SK-N-SH (cell line): ENCODE measurements at regions not wholly inside any gene's neighbourhood (a gene's known extent, or its start where the extent isn't known, plus 50 kb on each side); places are given as distances from the start of the nearest gene placed in this dataset.

ENCODE experiments used
- CTCF ChIA-PET: fragments of 300-600, 350-600 bp; formaldehyde crosslinking; extraction: SDS; loops from one replicate; lab custom pipeline; 2021; lab: Yijun Ruan, JAX
- POLR2A ChIA-PET: fragments of 350-600 bp; sonication (Branson Sonifier 250); formaldehyde crosslinking; extraction: SDS; loops from one replicate; lab custom pipeline; 2020; ENCODE audit warnings: antibody characterized with exemption, inconsistent platforms; lab: Yijun Ruan, JAX
- DNase-seq: peaks from one replicate; pipeline ENCODE4 v3.0.0; 2012
- H2AFZ ChIP-seq: fragments of 200-600 bp; sonication (generic); 2 replicates; pipeline ENCODE4 v1.8.1; 2016; ENCODE audit warnings: antibody characterized with exemption, mild to moderate bottlenecking, low read depth
- H3F3A ChIP-seq: fragments of 200-600 bp; sonication (generic); replicated peaks from 2 replicates; pipeline ENCODE3; 2016; ENCODE audit warnings: antibody characterized with exemption, mild to moderate bottlenecking; ENCODE audit not compliant: insufficient read depth
- H3K27ac ChIP-seq, 2 experiments: fragments of 200-500 bp in 1 of 2; fragments of 200-600 bp in 1 of 2; sonication (Bioruptor generic) in 1 of 2; sonication (generic), shearing (Covaris generic) in 1 of 2; 2 replicates each; pipeline versions ENCODE4 v1.5.1 to v1.6.1; 2014 to 2016; ENCODE audit warnings: low read depth in 2 of 2, inconsistent platforms in 1 of 2, low read length in 1 of 2, mild to moderate bottlenecking in 1 of 2, mixed read lengths in 1 of 2
- H3K27me3 ChIP-seq: fragments of 200-600 bp; sonication (generic), shearing (Covaris generic); 2 replicates; pipeline ENCODE4 v1.6.1; 2016; ENCODE audit warnings: mixed run types; ENCODE audit not compliant: insufficient read depth
- H3K36me3 ChIP-seq, 2 experiments: fragments of 200-500 bp in 1 of 2; fragments of 200-600 bp in 1 of 2; sonication (Bioruptor generic) in 1 of 2; sonication (generic) in 1 of 2; replicated peaks in 1 of 2; 2 replicates each; pipeline versions ENCODE3 to v1.5.1; 2014 to 2016; ENCODE audit warnings: low read length in 1 of 2, mild to moderate bottlenecking in 1 of 2; ENCODE audit not compliant: insufficient read depth in 2 of 2, control insufficient read depth in 1 of 2
- H3K4me1 ChIP-seq, 2 experiments: fragments of 200-500 bp in 1 of 2; fragments of 200-600 bp in 1 of 2; sonication (Bioruptor generic) in 1 of 2; sonication (generic), shearing (Covaris generic) in 1 of 2; 2 replicates each; pipeline versions ENCODE4 v1.5.1 to v1.6.1; 2014 to 2016; ENCODE audit warnings: low read depth in 1 of 2, low read length in 1 of 2, mixed run types in 1 of 2; ENCODE audit not compliant: insufficient read depth in 2 of 2, control insufficient read depth in 1 of 2
- H3K4me2 ChIP-seq: fragments of 200-600 bp; sonication (generic), shearing (Covaris generic); 2 replicates; pipeline ENCODE4 v1.6.1; 2017; ENCODE audit warnings: mixed run types
- H3K4me3 ChIP-seq, 2 experiments: fragments of 200-500 bp in 1 of 2; fragments of 200-600 bp in 1 of 2; sonication (Bioruptor generic) in 1 of 2; sonication (generic), shearing (Covaris generic) in 1 of 2; 2 replicates each; pipeline versions ENCODE4 v1.5.1 to v1.8.1; 2014 to 2016; ENCODE audit warnings: low read depth in 2 of 2, inconsistent platforms in 1 of 2, low read length in 1 of 2, mild to moderate bottlenecking in 1 of 2, mixed read lengths in 1 of 2, moderate library complexity in 1 of 2
- H3K79me2 ChIP-seq: fragments of 200-600 bp; sonication (generic); 2 replicates; pipeline ENCODE4 v1.8.1; 2017; ENCODE audit warnings: mild to moderate bottlenecking; ENCODE audit not compliant: insufficient read depth
- H3K9ac ChIP-seq: fragments of 200-600 bp; sonication (generic); 2 replicates; pipeline ENCODE4 v1.6.1; 2017; ENCODE audit warnings: mixed run types
- H3K9me2 ChIP-seq: fragments of 200-600 bp; sonication (generic); 2 replicates; pipeline ENCODE4 v1.6.1; 2017; ENCODE audit warnings: mixed run types
- H3K9me3 ChIP-seq: fragments of 200-600 bp; sonication (generic); 2 replicates; pipeline ENCODE4 v1.6.1; 2017; ENCODE audit warnings: mixed run types, mild to moderate bottlenecking, moderate library complexity
- H4K20me1 ChIP-seq: fragments of 200-600 bp; sonication (generic); 2 replicates; pipeline ENCODE4 v1.6.1; 2017; ENCODE audit warnings: mild to moderate bottlenecking, mixed run types; ENCODE audit not compliant: insufficient read depth
- CTCF ChIP-seq: fragments of 200-600 bp; sonication (generic); IDR thresholded peaks from 2 replicates; pipeline ENCODE4 v1.6.1; 2017; ENCODE audit warnings: antibody characterized with exemption, mild to moderate bottlenecking, moderate library complexity
- EP300 ChIP-seq, 2 experiments: IDR thresholded peaks; 2 replicates each; pipeline versions ENCODE4 v1.4.0 to v1.6.1; 2012; ENCODE audit warnings: borderline replicate concordance in 1 of 2, low read depth in 1 of 2, low read length in 1 of 2
- EZH2phosphoT487 ChIP-seq: fragments of 200-600 bp; sonication (generic); IDR thresholded peaks from 2 replicates; pipeline ENCODE4 v1.6.1; 2017; ENCODE audit warnings: low read depth, mixed run types, mild to moderate bottlenecking, antibody characterized with exemption, moderate library complexity, borderline replicate concordance
- FOSL2 ChIP-seq: IDR thresholded peaks from 2 replicates; pipeline ENCODE4 v1.4.0; 2012; ENCODE audit warnings: low read depth, mild to moderate bottlenecking, moderate library complexity, borderline replicate concordance
- FOXJ3 ChIP-seq: sonication (generic); formaldehyde crosslinking; IDR thresholded peaks from 2 replicates; pipeline ENCODE4 v1.5.1; 2020; ENCODE audit warnings: mild to moderate bottlenecking, missing genetic modification reagents
- FOXM1 ChIP-seq: IDR thresholded peaks from 2 replicates; pipeline ENCODE4 v1.4.0; 2012; ENCODE audit warnings: low read depth, mild to moderate bottlenecking
- GATA2 ChIP-seq: sonication (generic); formaldehyde crosslinking; IDR thresholded peaks from 2 replicates; pipeline ENCODE4 v1.5.0; 2020; ENCODE audit warnings: mild to moderate bottlenecking, missing genetic modification reagents
- MXI1 ChIP-seq: IDR thresholded peaks from 2 replicates; pipeline ENCODE4 v1.6.1; 2012; ENCODE audit warnings: mild to moderate bottlenecking, low read depth, low read length, improper control_type of control experiment
- NFIC ChIP-seq: IDR thresholded peaks from 2 replicates; pipeline ENCODE4 v1.4.0; 2012; ENCODE audit warnings: borderline replicate concordance
- NRF1 ChIP-seq: IDR thresholded peaks from 2 replicates; pipeline ENCODE4 v1.6.1; 2012; ENCODE audit warnings: low read depth, mild to moderate bottlenecking, low read length
- POLR2AphosphoS5 ChIP-seq: IDR thresholded peaks from 2 replicates; pipeline ENCODE4 v1.6.1; 2012; ENCODE audit warnings: low read depth, low read length
- RCOR1 ChIP-seq: fragments of 150-350 bp; IDR thresholded peaks from 2 replicates; pipeline ENCODE4 v1.6.1; 2017; ENCODE audit warnings: antibody characterized with exemption, low read length
- SMC3 ChIP-seq: IDR thresholded peaks from 2 replicates; pipeline ENCODE4 v1.6.1; 2012; ENCODE audit warnings: low read depth, low read length, improper control_type of control experiment
- TAF1 ChIP-seq: IDR thresholded peaks from 2 replicates; pipeline ENCODE4 v1.6.1; 2012; ENCODE audit warnings: low read depth, mild to moderate bottlenecking, low read length, moderate library complexity, borderline replicate concordance
- TEAD4 ChIP-seq: IDR thresholded peaks from 2 replicates; pipeline ENCODE4 v1.4.0; 2012; ENCODE audit warnings: mild to moderate bottlenecking, borderline replicate concordance; ENCODE audit not compliant: insufficient read depth
- USF2 ChIP-seq: fragments of 150-350 bp; IDR thresholded peaks from 2 replicates; pipeline ENCODE4 v1.6.1; 2017; ENCODE audit warnings: antibody characterized with exemption, low read length, low read depth, borderline replicate concordance
- WGBS: methylation state at CpG from one replicate; pipeline ENCODE4 v1.1.6; 2017; ENCODE audit warnings: low lambda C conversion rate; 5-methylcytosine and 5-hydroxymethylcytosine counted together
- TF ChIP-seq, protein P1 (sequence below): IDR thresholded peaks from 2 replicates; pipeline ENCODE4 v1.4.0; 2012; ENCODE audit warnings: low read depth, borderline replicate concordance
- TF ChIP-seq, protein P2 (sequence below): IDR thresholded peaks from 2 replicates; pipeline ENCODE4 v1.4.0; 2012; ENCODE audit warnings: low read depth, borderline replicate concordance

GRCh38 chr12:91603060-91603459 is 420.4 kb upstream of the DCN start (continued):
- TF ChIP-seq FOSL2 (no peak), RCOR1 (no peak), CTCF (no peak), NRF1 (no peak), NFIC (no peak), FOXJ3 (CRISPR knock-in tag) (no peak), GATA2 (CRISPR knock-in tag) (no peak), FOXM1 (no peak)

DNA sequence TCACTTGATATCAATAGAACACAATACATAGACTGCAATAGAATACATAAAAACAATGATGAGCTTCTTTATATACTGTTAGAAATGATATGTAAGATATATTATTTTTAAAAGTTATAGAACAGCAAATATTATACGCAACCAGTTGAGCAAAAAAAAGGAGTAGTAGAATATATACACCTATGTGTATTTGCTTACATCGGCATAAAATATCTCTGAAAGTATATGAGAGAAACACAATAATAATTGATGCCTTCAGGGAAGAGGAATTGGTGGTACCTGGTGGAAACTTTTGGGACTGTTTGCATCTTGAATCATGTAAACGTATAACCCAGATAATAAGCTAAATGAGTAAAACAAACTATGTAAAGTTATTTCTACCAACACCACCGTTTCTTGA is 418.4 kb upstream of the DCN start:
- Histone ChIP-seq H3K79me2 (no peaks in the 10 kb centered on the region), H3K4me2 (no peak overlapping the region), H2AFZ (no peak overlapping the region), H3K27ac (no peak overlapping the region), H3K36me3 (no peaks in the 10 kb centered on the region), H3F3A (no peaks in the 10 kb centered on the region)
- 44% methylated on average over 4 of the region's 4 CpGs for WGBS
- no peak for DNase-seq
- no peak for TF ChIP-seq EP300 (IDR thresholded peaks at IDR 0.05; ENCODE audit: borderline replicate concordance in 1 of 2, low read depth in 1 of 2, low read length in 1 of 2)
- TF ChIP-seq, protein P1, sequence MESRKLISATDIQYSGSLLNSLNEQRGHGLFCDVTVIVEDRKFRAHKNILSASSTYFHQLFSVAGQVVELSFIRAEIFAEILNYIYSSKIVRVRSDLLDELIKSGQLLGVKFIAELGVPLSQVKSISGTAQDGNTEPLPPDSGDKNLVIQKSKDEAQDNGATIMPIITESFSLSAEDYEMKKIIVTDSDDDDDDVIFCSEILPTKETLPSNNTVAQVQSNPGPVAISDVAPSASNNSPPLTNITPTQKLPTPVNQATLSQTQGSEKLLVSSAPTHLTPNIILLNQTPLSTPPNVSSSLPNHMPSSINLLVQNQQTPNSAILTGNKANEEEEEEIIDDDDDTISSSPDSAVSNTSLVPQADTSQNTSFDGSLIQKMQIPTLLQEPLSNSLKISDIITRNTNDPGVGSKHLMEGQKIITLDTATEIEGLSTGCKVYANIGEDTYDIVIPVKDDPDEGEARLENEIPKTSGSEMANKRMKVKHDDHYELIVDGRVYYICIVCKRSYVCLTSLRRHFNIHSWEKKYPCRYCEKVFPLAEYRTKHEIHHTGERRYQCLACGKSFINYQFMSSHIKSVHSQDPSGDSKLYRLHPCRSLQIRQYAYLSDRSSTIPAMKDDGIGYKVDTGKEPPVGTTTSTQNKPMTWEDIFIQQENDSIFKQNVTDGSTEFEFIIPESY, result no peak
- TF ChIP-seq TEAD4, result no peak
- TF ChIP-seq, protein P2, sequence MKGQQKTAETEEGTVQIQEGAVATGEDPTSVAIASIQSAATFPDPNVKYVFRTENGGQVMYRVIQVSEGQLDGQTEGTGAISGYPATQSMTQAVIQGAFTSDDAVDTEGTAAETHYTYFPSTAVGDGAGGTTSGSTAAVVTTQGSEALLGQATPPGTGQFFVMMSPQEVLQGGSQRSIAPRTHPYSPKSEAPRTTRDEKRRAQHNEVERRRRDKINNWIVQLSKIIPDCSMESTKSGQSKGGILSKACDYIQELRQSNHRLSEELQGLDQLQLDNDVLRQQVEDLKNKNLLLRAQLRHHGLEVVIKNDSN, result no peak
- TF ChIP-seq EZH2phosphoT487, result no peak
- TF ChIP-seq MXI1, result no peak
- TF ChIP-seq NFIC, result no peak
- TF ChIP-seq RCOR1, result no peak
- no peak for TF ChIP-seq TAF1
- no peak for TF ChIP-seq USF2
- no peak for TF ChIP-seq CTCF
- no peak for TF ChIP-seq SMC3
- TF ChIP-seq NRF1, result no peak
- TF ChIP-seq FOXM1, result no peak
- TF ChIP-seq FOSL2, result no peak
- TF ChIP-seq POLR2AphosphoS5, result no peak
- TF ChIP-seq, all 33 proteins: peak for 0
- ChIA-PET CTCF (no interaction called here), POLR2A (no interaction called here)
- H3K9ac ChIP-seq, result no peak overlapping the region
- no peaks in the 10 kb centered on the region for H3K27me3 ChIP-seq
- no peaks in the 10 kb centered on the region for H3K9me3 ChIP-seq
- no peak overlapping the region for H3K4me3 ChIP-seq
- no peaks in the 10 kb centered on the region for H3K9me2 ChIP-seq
- no peaks in the 10 kb centered on the region; a peak in 1 of 4 replicates for H3K4me1 ChIP-seq
- H4K20me1 ChIP-seq, result no peaks in the 10 kb centered on the region
